ENCODE measurements at regions not wholly inside any gene's neighbourhood (a gene's known extent, or its start where the extent isn't known, plus 50 kb on each side); places are given as distances from the start of the nearest gene placed in this dataset.

DNA sequence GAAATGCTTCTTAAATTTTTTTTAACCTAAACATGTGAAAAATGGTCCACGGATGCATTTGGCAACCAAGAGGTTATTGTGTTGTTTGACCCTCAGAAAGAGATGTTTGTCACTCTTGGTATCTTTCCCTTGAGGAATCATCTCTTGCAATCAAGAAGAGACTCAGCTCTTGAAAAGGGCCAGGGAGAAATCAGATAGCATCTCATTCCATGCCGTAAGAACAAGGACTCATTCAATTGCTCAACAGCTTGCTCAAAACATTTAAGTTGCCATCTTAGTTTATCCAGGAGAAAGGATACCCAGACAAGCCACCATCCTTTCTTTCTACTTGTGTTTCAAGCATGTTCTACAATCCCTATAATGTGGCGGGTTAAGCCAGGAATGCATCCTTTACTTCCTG is 209.5 kb upstream of the LNX1 start:
- Mint-ChIP-seq H3K4me3 (no peak overlapping the region), H3K27ac (no peak overlapping the region), H3K27me3 (no peaks in the 10 kb centered on the region), H3K4me1 (no peaks in the 10 kb centered on the region), H3K36me3 (ENCODE audit: low read depth) (no peaks in the 10 kb centered on the region), H3K9me3 (no peaks in the 10 kb centered on the region)
- intact Hi-C loops (cut with micrococcal nuclease): loop anchor here (5.0 to 10.0 kb wide), 4 partner anchors 348 to 1426 kb away; no protein-coding TSS in a partner anchor
- TF ChIP-seq CTCF (IDR thresholded peaks at IDR 0.05): no peak
- POLR2A ChIA-PET: no interaction called here
- CTCF ChIA-PET: interaction anchor here (4.7 kb wide), 1 partner anchor 95 kb away, joined by 38 read pairs; no protein-coding TSS in a partner anchor
- DNase-seq (no peak), ATAC-seq (ENCODE audit: low read depth) (no peak)

- DNase-seq: no peak
- H3K27me3 Mint-ChIP-seq: peaks cover 11% of the 10 kb centered on the region
- no peaks in the 10 kb centered on the region for H3K4me1 Mint-ChIP-seq
- intact Hi-C loops (cut with micrococcal nuclease): no loop called here
- no peak for TF ChIP-seq CTCF (IDR thresholded peaks at IDR 0.05)
- H3K27ac Mint-ChIP-seq: no peak overlapping the region
- ChIA-PET CTCF (interaction anchor here (1.6 kb wide), 1 partner anchor 12 kb away, joined by 6 read pairs; no protein-coding TSS in a partner anchor), POLR2A (no interaction called here)
- H3K36me3 Mint-ChIP-seq (ENCODE audit: low read depth): no peaks in the 10 kb centered on the region
- no peak overlapping the region for H3K4me3 Mint-ChIP-seq
- ATAC-seq (ENCODE audit: low read depth): no peak
- H3K9me3 Mint-ChIP-seq: no peaks in the 10 kb centered on the region
Observed at GRCh38 chr4:53793096-53793495, 201.8 kb upstream of the LNX1 start.

DNA sequence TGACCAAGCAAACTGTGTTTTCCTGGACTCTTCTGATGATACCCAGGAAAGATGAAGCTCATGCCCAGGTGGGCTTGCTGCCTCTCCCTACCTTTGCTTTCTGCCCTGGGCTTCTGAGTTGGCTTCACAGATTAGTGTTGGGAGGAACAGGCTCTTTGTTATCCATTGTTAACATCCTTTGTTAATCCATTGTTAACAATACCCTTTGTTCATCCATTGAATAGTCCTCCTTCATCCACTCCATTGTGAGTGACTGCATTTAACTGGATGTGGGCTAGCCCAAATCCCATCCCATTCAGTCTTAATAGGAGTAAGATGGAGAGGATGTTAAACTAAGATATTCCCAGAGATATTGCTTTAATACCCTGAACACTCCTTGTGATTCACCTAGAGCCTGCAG is 199.0 kb upstream of the LNX1 start:
- POLR2A ChIA-PET: no interaction called here
- intact Hi-C loops (cut with micrococcal nuclease): no loop called here
- TF ChIP-seq CTCF (IDR thresholded peaks at IDR 0.05): no peak
- H3K27ac Mint-ChIP-seq: no peak overlapping the region
- H3K27me3 Mint-ChIP-seq: peaks cover 11% of the 10 kb centered on the region
- H3K4me3 Mint-ChIP-seq: no peak overlapping the region
- H3K4me1 Mint-ChIP-seq: no peaks in the 10 kb centered on the region
- no peaks in the 10 kb centered on the region for H3K9me3 Mint-ChIP-seq
- no peak for DNase-seq
- CTCF ChIA-PET: no interaction called here
- no peak for ATAC-seq (ENCODE audit: low read depth)
- H3K36me3 Mint-ChIP-seq (ENCODE audit: low read depth): no peaks in the 10 kb centered on the region

GRCh38 chr4:53788621-53789020 is 197.3 kb upstream of the LNX1 start:
- no peak overlapping the region for H3K4me3 Mint-ChIP-seq
- H3K27me3 Mint-ChIP-seq: peaks cover 9% of the 10 kb centered on the region
- H3K4me1 Mint-ChIP-seq: no peaks in the 10 kb centered on the region
- TF ChIP-seq CTCF (IDR thresholded peaks at IDR 0.05): no peak
- CTCF ChIA-PET: no interaction called here
- DNase-seq (no peak), ATAC-seq (ENCODE audit: low read depth) (no peak)
- no peaks in the 10 kb centered on the region for H3K9me3 Mint-ChIP-seq
- intact Hi-C loops (cut with micrococcal nuclease): no loop called here
- POLR2A ChIA-PET: no interaction called here
- no peak overlapping the region for H3K27ac Mint-ChIP-seq
- no peaks in the 10 kb centered on the region for H3K36me3 Mint-ChIP-seq (ENCODE audit: low read depth)

GRCh38 chr4:53788011-53788410 is 196.7 kb upstream of the LNX1 start:
- H3K9me3 Mint-ChIP-seq: no peaks in the 10 kb centered on the region
- H3K4me3 Mint-ChIP-seq: no peak overlapping the region
- POLR2A ChIA-PET: no interaction called here
- no peaks in the 10 kb centered on the region for H3K4me1 Mint-ChIP-seq
- no peak overlapping the region for H3K27ac Mint-ChIP-seq
- H3K36me3 Mint-ChIP-seq (ENCODE audit: low read depth): no peaks in the 10 kb centered on the region
- no peak for DNase-seq
- no peak for TF ChIP-seq CTCF (IDR thresholded peaks at IDR 0.05)
- intact Hi-C loops (cut with micrococcal nuclease): no loop called here
- CTCF ChIA-PET: no interaction called here
- no peak for ATAC-seq (ENCODE audit: low read depth)
- H3K27me3 Mint-ChIP-seq: peaks cover 7% of the 10 kb centered on the region
